ENCODE measurements at regions not wholly inside any gene's neighbourhood (a gene's known extent, or its start where the extent isn't known, plus 50 kb on each side); places are given as distances from the start of the nearest gene placed in this dataset.

- Histone ChIP-seq H3K4me1 (ENCODE audit: control insufficient read depth in 1 of 2, insufficient read depth in 1 of 2, low read depth in 1 of 2, low read length in 1 of 2) (no peaks in the 10 kb centered on the region), H3K36me3 (no peaks in the 10 kb centered on the region), H3K9me3 (no peaks in the 10 kb centered on the region), H3K4me3 (ENCODE audit: low read depth in 1 of 2, low read length in 1 of 2) (no peak overlapping the region), H3K27ac (no peak overlapping the region), H3K27me3 (no peaks in the 10 kb centered on the region)
- TF ChIP-seq CTCF (IDR thresholded peaks at IDR 0.05): no peak
Observed at GRCh38 chr5:130541617-130542221, 623.3 kb downstream of the HINT1 start.

- TF ChIP-seq CTCF (IDR thresholded peaks at IDR 0.05): no peak
- Histone ChIP-seq H3K27ac (no peak overlapping the region), H3K36me3 (no peaks in the 10 kb centered on the region), H3K27me3 (no peaks in the 10 kb centered on the region), H3K9me3 (no peaks in the 10 kb centered on the region), H3K4me3 (ENCODE audit: low read depth in 1 of 2, low read length in 1 of 2) (no peak overlapping the region), H3K4me1 (ENCODE audit: control insufficient read depth in 1 of 2, insufficient read depth in 1 of 2, low read depth in 1 of 2, low read length in 1 of 2) (no peaks in the 10 kb centered on the region)
Observed at GRCh38 chr5:130536691-130537090, 628.4 kb downstream of the HINT1 start.

GRCh38 chr5:130532786-130533185 is 628.5 kb downstream of the CHSY3 start:
- no peaks in the 10 kb centered on the region for H3K27me3 ChIP-seq
- no peak for TF ChIP-seq CTCF (IDR thresholded peaks at IDR 0.05)
- H3K4me1 ChIP-seq (ENCODE audit: control insufficient read depth in 1 of 2, insufficient read depth in 1 of 2, low read depth in 1 of 2, low read length in 1 of 2): no peaks in the 10 kb centered on the region
- H3K36me3 ChIP-seq: no peaks in the 10 kb centered on the region
- H3K27ac ChIP-seq: no peak overlapping the region
- no peak overlapping the region for H3K4me3 ChIP-seq (ENCODE audit: low read depth in 1 of 2, low read length in 1 of 2)
- H3K9me3 ChIP-seq: no peaks in the 10 kb centered on the region

- H3K4me3 ChIP-seq (ENCODE audit: low read depth in 1 of 2, low read length in 1 of 2): no peak overlapping the region
- no peaks in the 10 kb centered on the region for H3K9me3 ChIP-seq
- TF ChIP-seq CTCF (IDR thresholded peaks at IDR 0.05): no peak
- H3K27me3 ChIP-seq: no peaks in the 10 kb centered on the region
- no peaks in the 10 kb centered on the region for H3K36me3 ChIP-seq
- no peak overlapping the region for H3K27ac ChIP-seq
- H3K4me1 ChIP-seq (ENCODE audit: control insufficient read depth in 1 of 2, insufficient read depth in 1 of 2, low read depth in 1 of 2, low read length in 1 of 2): no peaks in the 10 kb centered on the region
Observed at GRCh38 chr5:130529511-130530485, 625.5 kb downstream of the CHSY3 start.

GRCh38 chr5:130529111-130529510 is 624.8 kb downstream of the CHSY3 start:
- no peak overlapping the region for H3K4me3 ChIP-seq (ENCODE audit: low read depth in 1 of 2, low read length in 1 of 2)
- H3K27ac ChIP-seq: no peak overlapping the region
- TF ChIP-seq CTCF (IDR thresholded peaks at IDR 0.05): no peak
- H3K9me3 ChIP-seq: no peaks in the 10 kb centered on the region
- no peaks in the 10 kb centered on the region for H3K4me1 ChIP-seq (ENCODE audit: control insufficient read depth in 1 of 2, insufficient read depth in 1 of 2, low read depth in 1 of 2, low read length in 1 of 2)
- no peaks in the 10 kb centered on the region for H3K36me3 ChIP-seq
- no peaks in the 10 kb centered on the region for H3K27me3 ChIP-seq

Data from neutrophil (primary cell).